GM12878 (cell line): ENCODE measurements at regions not wholly inside any gene's neighbourhood (a gene's known extent, or its start where the extent isn't known, plus 50 kb on each side); places are given as distances from the start of the nearest gene placed in this dataset.

Experiments
- ATAC-seq: fragments of 200-7000 bp; cut with Tn5 transposase; 3 replicates; pipeline ENCODE4 v1.9.1; 2020; ENCODE audit warnings: mild to moderate bottlenecking, moderate library complexity
- BruUV-seq: library from RNA; stranded (reverse); fragments of 400-500 nt; replicated peaks from 2 replicates; lab custom pipeline; 2021; lab: Mats Ljungman, UMichigan
- CTCF ChIA-PET: fragments of 300-600 bp; sonication (Branson Sonifier 250); formaldehyde crosslinking; extraction: SDS; loops from one replicate; lab custom pipeline; 2021; ENCODE audit warnings: inconsistent platforms; lab: Yijun Ruan, JAX
- POLR2A ChIA-PET: fragments of 350-600 bp; formaldehyde crosslinking; extraction: SDS; loops from one replicate; lab custom pipeline; 2021; ENCODE audit warnings: inconsistent platforms; lab: Charles Lee
- RAD21 ChIA-PET: fragments of 300-600 bp; sonication (Branson Sonifier 250); formaldehyde crosslinking; loops from one replicate; lab custom pipeline; 2023; ENCODE audit warnings: antibody characterized with exemption; ENCODE audit not compliant: unreplicated experiment; lab: Charles Lee
- SMC1A ChIA-PET: fragments of 300-600 bp; sonication (Branson Sonifier 250); formaldehyde crosslinking; loops from one replicate; lab custom pipeline; 2023; ENCODE audit not compliant: unreplicated experiment, uncharacterized antibody; lab: Charles Lee
- DNase-seq: peaks from one replicate; pipeline ENCODE4 v3.0.0-alpha.2; 2011; ENCODE audit warnings: low read depth, low spot score
- FAIRE-seq: peaks from 3 replicates; lab custom pipeline; 2011; peaks lifted over from hg19 to GRCh38; lab: Jason Lieb, UNC
- H2AFZ ChIP-seq: 2 replicates; pipeline ENCODE4 v1.6.0; 2011; ENCODE audit warnings: low read depth, low read length, control low read depth; ENCODE audit not compliant: control insufficient read depth
- H3K27ac ChIP-seq: 2 replicates; pipeline ENCODE4 v1.5.1; 2011; ENCODE audit warnings: control low read depth; ENCODE audit not compliant: control insufficient read depth, insufficient read depth
- H3K27me3 ChIP-seq, 2 experiments: replicated peaks in 1 of 2; 2 replicates each; pipeline versions ENCODE4 v1.6.0 to v1.6.1; 2011; ENCODE audit warnings: low read length in 1 of 2; ENCODE audit not compliant: control insufficient read depth in 2 of 2, insufficient read depth in 2 of 2
- H3K36me3 ChIP-seq, 2 experiments: 2 replicates each; pipeline ENCODE4 v1.5.1; 2011; ENCODE audit warnings: low read length in 1 of 2; ENCODE audit not compliant: control insufficient read depth in 2 of 2, insufficient read depth in 2 of 2
- H3K4me1 ChIP-seq: 2 replicates; pipeline ENCODE4 v1.6.1; 2011; ENCODE audit warnings: mild to moderate bottlenecking, low read length, moderate library complexity, mixed read lengths; ENCODE audit not compliant: control insufficient read depth, insufficient read depth
- H3K4me2 ChIP-seq: 2 replicates; pipeline ENCODE4 v1.6.0; 2011; ENCODE audit warnings: control low read depth; ENCODE audit not compliant: control insufficient read depth, insufficient read depth
- H3K4me3 ChIP-seq: fragments of 200-600 bp; sonication (generic); 2 replicates; pipeline ENCODE4 v1.5.1; 2016
- H3K79me2 ChIP-seq: 2 replicates; pipeline ENCODE4 v1.6.0; 2011; ENCODE audit warnings: low read length; ENCODE audit not compliant: control insufficient read depth, insufficient read depth
- H3K9ac ChIP-seq: 2 replicates; pipeline ENCODE4 v1.8.0; 2011; ENCODE audit warnings: low read length, control low read depth, mixed read lengths; ENCODE audit not compliant: control insufficient read depth, insufficient read depth
- H3K9me3 ChIP-seq: replicated peaks from 3 replicates; pipeline ENCODE4 v1.5.1; 2011; ENCODE audit warnings: mild to moderate bottlenecking, low read length; ENCODE audit not compliant: control insufficient read depth, insufficient read depth
- H4K20me1 ChIP-seq: 2 replicates; pipeline ENCODE4 v1.6.0; 2011; ENCODE audit not compliant: control insufficient read depth, insufficient read depth
- BMI1 ChIP-seq: fragments of 450-650 bp; IDR thresholded peaks from 2 replicates; pipeline ENCODE4 v1.6.1; 2016; ENCODE audit warnings: mild to moderate bottlenecking, moderate library complexity, borderline replicate concordance
- CHD4 ChIP-seq: fragments of 200-600 bp; sonication (generic); IDR thresholded peaks from 2 replicates; pipeline ENCODE4 v1.6.1; 2016; ENCODE audit warnings: mild to moderate bottlenecking
- DPF2 ChIP-seq: fragments of 450-650 bp; IDR thresholded peaks from 2 replicates; pipeline ENCODE4 v1.6.1; 2017; ENCODE audit warnings: mild to moderate bottlenecking
- ESRRA ChIP-seq: IDR thresholded peaks from 2 replicates; pipeline ENCODE4 v1.6.1; 2012; ENCODE audit warnings: mild to moderate bottlenecking, low read length, improper control_type of control experiment
- GATAD2B ChIP-seq: fragments of 450-650 bp; conservative IDR thresholded peaks from 2 replicates; pipeline ENCODE4 v1.6.1; 2017; ENCODE audit warnings: low read depth, mild to moderate bottlenecking, moderate library complexity
- HCFC1 ChIP-seq: fragments of 150-350 bp; IDR thresholded peaks from 2 replicates; pipeline ENCODE4 v1.6.1; 2014; ENCODE audit warnings: low read length
- IKZF1 ChIP-seq: fragments of 450-650 bp; conservative IDR thresholded peaks from 2 replicates; pipeline ENCODE4 v1.6.1; 2017; ENCODE audit warnings: antibody characterized with exemption, mild to moderate bottlenecking
- IKZF2 ChIP-seq, 2 experiments: fragments of 450-650 bp; IDR thresholded peaks; 2 replicates each; pipeline ENCODE4 v1.6.1; 2017; ENCODE audit warnings: mild to moderate bottlenecking in 2 of 2, moderate library complexity in 2 of 2
- JUNB ChIP-seq: IDR thresholded peaks from 2 replicates; pipeline ENCODE4 v1.6.1; 2016; ENCODE audit warnings: antibody characterized with exemption, mild to moderate bottlenecking
- LARP7 ChIP-seq: fragments of 450-650 bp; IDR thresholded peaks from 2 replicates; pipeline ENCODE4 v1.6.1; 2017; ENCODE audit warnings: mild to moderate bottlenecking
- PAX5 ChIP-seq: IDR thresholded peaks from 2 replicates; pipeline ENCODE4 v1.6.1; 2011; ENCODE audit warnings: low read depth, low read length, borderline replicate concordance
- PKNOX1 ChIP-seq: fragments of 450-650 bp; IDR thresholded peaks from 2 replicates; pipeline ENCODE4 v1.6.1; 2016; ENCODE audit warnings: mild to moderate bottlenecking
- POU2F2 ChIP-seq: IDR thresholded peaks from 3 replicates; pipeline ENCODE4 v1.6.1; 2011; ENCODE audit warnings: low read depth, mild to moderate bottlenecking, low read length, borderline replicate concordance
- RB1 ChIP-seq: fragments of 450-650 bp; formaldehyde crosslinking; IDR thresholded peaks from 2 replicates; pipeline ENCODE4 v1.6.1; 2017; ENCODE audit warnings: mild to moderate bottlenecking, borderline replicate concordance
- RUNX3 ChIP-seq: IDR thresholded peaks from 2 replicates; pipeline ENCODE4 v1.6.1; 2012; ENCODE audit warnings: low read length, inconsistent platforms
- SMC3 ChIP-seq: IDR thresholded peaks from 2 replicates; pipeline ENCODE4 v1.6.1; 2011; ENCODE audit warnings: low read length, improper control_type of control experiment, borderline replicate concordance
- STAT3 ChIP-seq: IDR thresholded peaks from 2 replicates; pipeline ENCODE4 v1.6.1; 2011; ENCODE audit warnings: low read depth, low read length, improper control_type of control experiment
- TCF12 ChIP-seq: IDR thresholded peaks from 2 replicates; pipeline ENCODE4 v1.6.1; 2011; ENCODE audit warnings: low read depth, mild to moderate bottlenecking, low read length
- USF1 ChIP-seq: IDR thresholded peaks from 2 replicates; pipeline ENCODE4 v1.6.1; 2011; ENCODE audit warnings: borderline replicate concordance, low read depth, mild to moderate bottlenecking, moderate library complexity, mixed read lengths, low read length; ENCODE audit not compliant: insufficient read depth; ENCODE audit errors: extremely low read length
- ZBTB11 ChIP-seq: fragments of 450-650 bp; formaldehyde crosslinking; IDR thresholded peaks from 2 replicates; pipeline ENCODE4 v1.5.0; 2022; ENCODE audit warnings: mild to moderate bottlenecking, missing genetic modification characterization
- ZNF24 ChIP-seq: fragments of 450-650 bp; IDR thresholded peaks from 2 replicates; pipeline ENCODE4 v1.6.1; 2017; ENCODE audit warnings: antibody characterized with exemption, mild to moderate bottlenecking
- ZNF384 ChIP-seq: IDR thresholded peaks from 2 replicates; pipeline ENCODE4 v1.6.1; 2012; ENCODE audit warnings: low read depth, mild to moderate bottlenecking, low read length, improper control_type of control experiment, borderline replicate concordance
- WGBS: methylation state at CpG from one replicate; pipeline ENCODE4 v1.1.6; 2016; ENCODE audit warnings: low lambda C conversion rate; ENCODE audit not compliant: insufficient replicate concordance, insufficient coverage; ENCODE audit errors: missing lambda C conversion rate; 5-methylcytosine and 5-hydroxymethylcytosine counted together
- in situ Hi-C: fragments of 300-500 bp; cut with MboI; formaldehyde crosslinking; loops from 9 replicates; pipeline ENCODE4 v1.14.3; 2018; ENCODE audit warnings: mixed read lengths
- intact Hi-C: fragments of 100-400 bp; cut with micrococcal nuclease; formaldehyde crosslinking; loops from one replicate; pipeline ENCODE4 v1.14.2; 2022; ENCODE audit not compliant: unreplicated experiment

GRCh38 chr21:43306911-43307676, 119.8 kb downstream of the SIK1 start:
- FAIRE-seq, result no peak
- ChIA-PET RAD21 (no interaction called here), CTCF (no interaction called here), POLR2A (no interaction called here), SMC1A (no interaction called here)
- no TSS peak for BruUV-seq
- Histone ChIP-seq H3K9me3 (no peaks in the 10 kb centered on the region), H3K4me2 (peak overlapping the region; percentile 79), H3K27ac (no peak overlapping the region), H2AFZ (peak overlapping the region; percentile 46; the same call in 1 of the 2 replicates), H3K79me2 (no peaks in the 10 kb centered on the region), H3K36me3 (no peaks in the 10 kb centered on the region), H3K4me1 (peaks cover 15% of the 10 kb centered on the region), H3K27me3 (no peaks in the 10 kb centered on the region), H3K9ac (no peak overlapping the region), H4K20me1 (no peaks in the 10 kb centered on the region), H3K4me3 (no peak overlapping the region)
- ATAC-seq, result peak; percentile 88
- in situ Hi-C loops (no loop called here), intact Hi-C loops (loop anchor here (2.0 to 5.0 kb wide), 2 partner anchors 46 to 340 kb away; no protein-coding TSS in a partner anchor)
- peak; percentile 39 for DNase-seq
- 13% methylated on average over 24 of the region's 24 CpGs for WGBS
- peak; percentile 30; the same call in 1 of the 2 replicates for TF ChIP-seq PAX5
- peak; percentile 71 for TF ChIP-seq IKZF1
- no peak for TF ChIP-seq HCFC1
- no peak for TF ChIP-seq ZNF384
- TF ChIP-seq LARP7, result no peak
- 0 out of 3 replicates have a peak, but pooled peaks have one; percentile 19 for TF ChIP-seq POU2F2
- no peak for TF ChIP-seq ZBTB11 (CRISPR knock-in tag)
- TF ChIP-seq RB1, result no peak
- TF ChIP-seq SMC3, result no peak
- peak; percentile 98 for TF ChIP-seq ESRRA
- peak; percentile 52; the same call in 1 of the 2 replicates for TF ChIP-seq DPF2
- 0 out of 2 replicates have a peak, but pooled peaks have one; percentile 8 for TF ChIP-seq JUNB
- no peak for TF ChIP-seq STAT3
- TF ChIP-seq TCF12, result peak; percentile 74
- peak; percentile 2 for TF ChIP-seq USF1
- TF ChIP-seq IKZF2 (IDR thresholded peaks at IDR 0.05), result peak; percentile 59 to 64
- TF ChIP-seq GATAD2B, result 0 out of 2 replicates have a peak, but pooled peaks have one; percentile 54
- no peak for TF ChIP-seq BMI1
- TF ChIP-seq ZNF24, result no peak
- no peak for TF ChIP-seq PKNOX1
- no peak for TF ChIP-seq CHD4
- TF ChIP-seq RUNX3, result peak; percentile 31; the same call in 1 of the 2 replicates
